ENCODE measurements at regions not wholly inside any gene's neighbourhood (a gene's known extent, or its start where the extent isn't known, plus 50 kb on each side); places are given as distances from the start of the nearest gene placed in this dataset.

- no peak for TF ChIP-seq CTCF (IDR thresholded peaks at IDR 0.05)
- TF ChIP-seq POLR2A (IDR thresholded peaks at IDR 0.05) = no peak
Observed at GRCh38 chrX:7362111-7362510, 214.2 kb upstream of the PUDP start.
